Gastroesophageal sphincter (tissue), 3 donors: ENCODE measurements at regions not wholly inside any gene's neighbourhood (a gene's known extent, or its start where the extent isn't known, plus 50 kb on each side); places are given as distances from the start of the nearest gene placed in this dataset.

Experiments
- CTCF ChIP-seq, 4 experiments: fragments of 200-600 bp in 2 of 4; fragments of 450-650 bp in 2 of 4; sonication (generic) in 1 of 4; IDR thresholded peaks; one replicate each; pipeline ENCODE4 v1.5.1; 2017 to 2019; ENCODE audit warnings: antibody characterized with exemption in 4 of 4, mild to moderate bottlenecking in 2 of 4, moderate library complexity in 2 of 4
- POLR2A ChIP-seq, 2 donors: fragments of 450-650 bp; IDR thresholded peaks; one replicate each; pipeline ENCODE4 v1.6.1; 2017; ENCODE audit warnings: antibody characterized with exemption in 2 of 2, mild to moderate bottlenecking in 2 of 2, moderate library complexity in 1 of 2

GRCh38 chr2:196390243-196391148 lies 219.1 kb upstream of the STK17B start:
- no peak for TF ChIP-seq POLR2A (IDR thresholded peaks at IDR 0.05)
- no peak for TF ChIP-seq CTCF (IDR thresholded peaks at IDR 0.05)
